NCI-H1417 treated with DMSO at 0.1 percent for 48 hours (cell line): ENCODE measurements at regions not wholly inside any gene's neighbourhood (a gene's known extent, or its start where the extent isn't known, plus 50 kb on each side); places are given as distances from the start of the nearest gene placed in this dataset.

ENCODE experiments used
- DNase-seq: peaks from one replicate; lab custom pipeline; 2025; lab: John Stamatoyannopoulos, UW

DNA sequence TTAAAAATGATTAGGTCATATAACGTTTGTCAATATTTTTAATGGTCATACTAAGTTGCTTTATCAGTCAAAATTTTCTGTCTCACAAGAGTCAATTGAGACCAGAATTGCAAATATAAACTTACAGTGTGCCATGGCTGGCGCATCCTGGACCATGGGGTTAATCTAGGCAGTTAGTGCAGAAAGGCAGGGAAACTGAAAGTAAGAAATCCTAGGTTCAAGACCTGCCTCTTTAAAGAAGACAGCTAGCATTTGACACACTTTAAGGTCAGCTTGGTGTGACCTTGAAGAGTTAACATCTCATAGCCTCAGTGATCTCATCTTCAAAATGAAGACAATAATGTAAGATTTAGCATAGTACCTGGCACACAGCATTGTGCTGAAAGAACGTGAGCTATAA, 210.0 kb upstream of the DAB1 start:
- DNase-seq = no peak

- DNase-seq = no peak
Measured at GRCh38 chr1:57633056-57633455, 209.2 kb upstream of the DAB1 start.

DNA sequence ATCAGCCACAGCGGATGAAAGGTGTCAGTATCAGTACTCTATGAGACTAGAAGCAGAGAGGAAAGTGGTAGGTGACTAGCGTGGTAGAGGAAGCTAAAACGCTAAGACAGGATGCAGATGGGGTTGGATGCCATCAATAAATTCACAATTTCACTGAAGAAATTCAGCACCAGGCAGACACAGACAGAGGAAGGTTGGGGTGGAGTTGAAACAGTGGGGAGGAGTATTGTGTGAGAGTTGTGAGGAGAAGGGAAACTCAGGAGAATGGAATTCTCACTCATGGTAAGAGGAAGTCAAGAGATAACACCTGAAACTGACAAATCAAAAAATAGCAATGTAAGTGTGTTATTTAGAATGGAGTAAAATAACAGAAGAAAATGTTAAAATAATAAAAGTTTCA, 208.5 kb upstream of the DAB1 start:
- DNase-seq = no peak

DNA sequence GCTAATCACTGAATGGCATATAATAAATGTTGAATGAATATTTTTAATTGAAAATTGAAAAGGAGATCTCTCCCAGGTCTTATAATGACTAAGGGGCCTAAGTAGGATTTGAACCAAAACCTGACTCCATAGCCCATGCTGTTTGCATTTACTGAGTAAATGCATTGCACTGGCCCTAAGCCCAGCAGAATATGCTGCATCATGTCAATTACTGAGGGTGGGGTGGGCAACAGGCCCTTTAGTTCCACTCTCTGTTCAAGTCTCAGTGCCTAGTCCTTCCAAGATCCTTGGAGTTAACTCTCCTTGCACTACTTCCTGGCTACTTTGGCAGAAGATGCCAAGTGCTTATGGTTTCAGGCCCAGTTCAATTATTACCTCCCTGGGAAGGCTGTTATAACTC, 203.8 kb upstream of the DAB1 start:
- no peak for DNase-seq

DNA sequence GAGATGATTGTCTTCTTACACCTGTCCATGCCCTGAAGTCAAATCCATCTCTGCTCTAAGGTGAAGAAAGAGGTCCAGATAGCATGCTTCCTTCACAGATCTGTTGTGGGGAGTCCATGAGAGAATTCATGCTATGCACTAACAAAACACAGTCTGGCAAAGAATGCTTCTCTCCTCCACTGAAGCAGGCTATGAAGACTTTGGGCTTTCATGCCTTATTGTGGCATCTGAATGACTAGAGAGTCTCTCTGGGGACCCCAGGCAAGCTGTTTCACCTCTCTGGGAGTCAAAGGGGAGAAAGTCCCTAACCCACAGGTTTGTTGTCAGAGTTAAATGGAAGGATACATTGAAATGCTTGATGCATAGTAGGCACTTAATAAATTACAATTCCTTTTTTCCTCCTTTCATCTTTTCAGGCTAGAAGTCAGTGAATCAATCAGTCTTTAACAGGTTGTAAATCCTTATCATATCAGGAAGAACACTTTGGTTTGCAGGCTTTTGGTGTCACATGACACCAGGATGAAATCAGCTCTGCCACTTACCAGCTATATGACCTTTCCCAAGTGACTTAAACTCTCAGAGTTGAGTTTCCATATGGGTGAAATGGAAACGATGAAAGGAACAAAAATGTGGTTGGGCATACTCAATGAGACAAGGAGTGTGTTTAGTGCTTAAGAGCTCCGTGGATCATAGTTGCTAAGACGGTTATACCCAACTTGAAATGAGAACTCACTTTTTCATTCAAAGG, 200.1 kb upstream of the DAB1 start:
- DNase-seq = no peak

GRCh38 chr1:57623039-57623790, 199.4 kb upstream of the DAB1 start:
- no peak for DNase-seq

- DNase-seq = no peak
Measured at GRCh38 chr1:57621776-57622175, 197.9 kb upstream of the DAB1 start.

DNA sequence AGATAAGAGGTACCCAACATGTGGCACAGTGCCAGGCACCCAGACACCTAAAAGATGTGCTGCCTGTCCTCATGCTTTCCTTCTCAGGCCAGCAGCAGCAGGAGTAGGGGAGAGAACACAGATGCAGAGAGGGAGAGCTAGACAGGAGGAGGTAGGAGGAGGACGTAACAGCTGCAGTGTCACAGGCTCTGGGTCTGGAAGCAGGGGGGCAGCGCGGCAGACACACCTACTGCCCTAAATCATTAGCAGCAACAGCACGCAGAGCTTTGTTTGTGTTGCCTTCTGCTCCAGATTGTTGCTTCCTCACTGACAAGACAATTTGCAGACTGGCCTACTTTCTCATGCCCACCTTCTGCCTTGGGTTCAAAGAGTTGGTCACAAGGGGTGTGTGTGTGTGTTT, 196.7 kb upstream of the DAB1 start:
- no peak for DNase-seq

GRCh38 chr1:57616921-57617320, 193.1 kb upstream of the DAB1 start:
- no peak for DNase-seq

GRCh38 chr1:57615956-57616355, 192.1 kb upstream of the DAB1 start:
- no peak for DNase-seq

DNA sequence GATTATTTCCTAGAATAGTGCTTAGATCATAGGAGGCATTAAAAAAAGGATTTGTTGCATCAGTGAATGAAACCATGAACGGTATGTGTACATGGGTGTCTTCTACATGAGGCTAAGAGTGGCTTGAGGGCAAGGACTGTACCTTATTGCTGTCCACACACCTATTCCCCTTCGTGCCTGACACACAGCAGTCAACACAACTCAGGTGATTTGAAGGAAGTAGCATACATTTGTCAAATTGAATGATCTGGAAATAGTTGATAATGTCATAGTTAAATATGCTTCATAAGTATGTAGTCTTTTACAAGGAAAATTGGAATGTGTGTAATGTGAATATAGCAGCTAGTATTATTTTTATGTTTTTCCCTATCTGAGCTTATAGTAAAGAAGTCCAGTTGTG, 189.0 kb upstream of the DAB1 start:
- DNase-seq = no peak

GRCh38 chr1:57605933-57606332, 182.1 kb upstream of the DAB1 start:
- no peak for DNase-seq

DNA sequence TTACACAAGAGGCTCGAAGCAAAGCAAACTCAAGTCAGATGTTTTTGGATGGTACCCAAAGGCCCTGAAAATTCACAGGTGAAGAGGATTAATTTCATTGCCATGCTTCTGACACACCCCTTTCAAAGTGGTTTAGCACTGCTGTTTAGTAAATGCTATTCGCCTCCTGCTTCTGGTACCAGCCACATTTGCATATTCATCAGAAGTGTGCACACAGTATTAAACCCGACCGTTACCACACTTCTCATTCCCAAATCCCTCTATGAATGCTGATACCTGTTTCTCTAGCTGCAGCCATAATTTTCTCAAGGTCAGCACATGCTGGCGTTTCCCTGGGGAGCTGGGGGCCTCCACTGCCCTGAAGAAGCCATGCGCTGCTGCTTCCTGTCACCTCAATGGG, 179.8 kb upstream of the DAB1 start:
- DNase-seq = no peak

DNA sequence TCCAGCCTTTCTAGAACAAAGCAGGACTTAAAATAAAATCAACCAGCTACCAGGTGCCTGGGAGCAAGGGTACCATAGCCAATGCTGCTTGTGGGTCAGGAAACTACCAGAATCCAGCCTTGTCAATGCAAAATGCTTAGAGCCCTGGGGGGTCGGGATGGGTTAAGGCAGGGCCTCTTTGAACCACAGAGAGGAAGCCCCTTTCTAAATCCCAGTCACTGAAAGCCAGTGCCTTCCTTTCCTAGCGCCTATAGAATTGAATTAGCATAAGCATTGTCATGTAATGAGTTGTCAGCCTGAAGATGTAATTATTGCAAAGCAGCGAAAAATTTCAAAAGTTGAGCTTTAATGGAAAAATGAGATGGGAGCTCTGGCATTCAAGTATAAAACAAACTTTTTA, 176.6 kb upstream of the DAB1 start:
- no peak for DNase-seq

GRCh38 chr1:57599236-57599994, 175.6 kb upstream of the DAB1 start:
- no peak for DNase-seq

- DNase-seq = no peak
Measured at GRCh38 chr1:57597036-57597435, 173.2 kb upstream of the DAB1 start.

DNA sequence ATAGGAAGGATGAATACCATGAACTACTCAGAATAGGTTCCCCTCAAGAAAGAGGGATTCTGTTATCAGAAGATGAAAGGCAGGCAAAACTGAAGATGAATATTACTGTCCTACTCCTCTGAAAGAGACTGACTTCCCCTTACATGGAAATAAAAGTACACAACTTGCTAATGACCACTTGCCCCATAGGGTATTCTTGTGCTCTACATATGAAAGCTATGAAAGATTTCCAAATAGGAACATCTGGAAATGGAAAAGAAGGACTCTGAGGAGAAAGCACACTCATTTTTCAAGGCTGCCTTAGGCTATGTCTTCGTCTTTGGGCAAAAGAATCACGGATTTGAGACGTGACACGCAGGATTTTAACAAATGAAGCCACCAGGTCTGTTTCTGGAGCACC, 170.1 kb upstream of the DAB1 start:
- DNase-seq = no peak

GRCh38 chr1:57591842-57592241, 168.0 kb upstream of the DAB1 start:
- no peak for DNase-seq

GRCh38 chr1:57590978-57591377, 167.1 kb upstream of the DAB1 start:
- no peak for DNase-seq

DNA sequence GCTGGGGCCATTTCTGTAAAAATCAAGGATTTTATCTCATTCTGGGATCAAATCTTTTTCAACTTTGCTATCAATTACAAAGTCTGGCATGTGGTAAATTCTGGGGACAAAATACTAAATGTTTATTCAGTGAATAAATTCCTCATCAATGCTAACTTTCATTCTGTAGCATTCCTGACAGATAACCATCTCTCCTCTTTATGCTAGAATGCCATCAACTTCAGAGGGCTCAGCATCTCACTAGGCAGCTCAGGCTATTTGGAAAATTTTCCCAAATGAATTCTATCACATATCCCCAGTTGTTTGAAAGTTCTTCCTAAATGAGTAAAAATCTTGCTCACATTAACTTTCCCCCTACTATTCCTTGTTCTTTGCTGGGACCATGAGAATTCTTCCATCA, 163.0 kb upstream of the DAB1 start:
- DNase-seq = no peak

- no peak for DNase-seq
Measured at GRCh38 chr1:57578680-57579079, 154.8 kb upstream of the DAB1 start.

DNA sequence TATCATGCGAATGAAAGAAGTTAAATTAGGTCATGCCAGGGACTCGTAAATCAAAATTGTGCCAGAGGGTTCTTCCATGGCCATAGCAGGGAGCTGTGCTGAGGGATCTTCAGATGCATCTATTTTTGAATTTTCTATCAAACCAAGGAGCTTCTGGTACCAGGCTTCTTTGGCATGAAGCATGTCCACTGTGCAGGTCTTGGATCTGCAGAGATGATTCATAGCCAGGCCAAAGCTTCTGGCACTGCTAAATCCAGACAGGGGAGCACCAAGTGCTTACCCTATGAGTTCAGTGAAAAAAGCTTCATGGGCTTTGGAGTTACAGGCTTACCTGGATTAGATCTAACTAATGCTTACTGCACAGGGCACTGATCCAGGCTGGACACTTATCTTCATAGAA, 154.2 kb upstream of the DAB1 start:
- no peak for DNase-seq

- peak; percentile 17 for DNase-seq
Measured at GRCh38 chr1:57576756-57577155, 152.9 kb upstream of the DAB1 start.
